H9 (cell line): ENCODE measurements at regions not wholly inside any gene's neighbourhood (a gene's known extent, or its start where the extent isn't known, plus 50 kb on each side); places are given as distances from the start of the nearest gene placed in this dataset.
A peak's percentile ranks its signal among the peaks of the same experiment; 100 is the strongest.

Experiments used
- DNase-seq: peaks from one replicate; pipeline ENCODE4 v3.0.0-alpha.2; 2017
- H2AFZ ChIP-seq: one replicate; pipeline ENCODE4 v1.6.1; 2013; ENCODE audit warnings: mild to moderate bottlenecking, low read length, control low read depth, moderate library complexity
- H2AK5ac ChIP-seq: 2 replicates; pipeline ENCODE4 v1.6.1; 2013; ENCODE audit warnings: low read length, control low read depth, mixed read lengths; ENCODE audit not compliant: insufficient read length
- H2BK120ac ChIP-seq: one replicate; pipeline ENCODE4 v1.6.1; 2013; ENCODE audit warnings: low read depth, mild to moderate bottlenecking, low read length, control low read depth, inconsistent platforms; ENCODE audit not compliant: poor library complexity, severe bottlenecking
- H2BK12ac ChIP-seq: 2 replicates; pipeline ENCODE4 v1.6.1; 2013; ENCODE audit warnings: low read length, control low read depth, mixed read lengths, low read depth; ENCODE audit not compliant: insufficient read length
- H2BK15ac ChIP-seq: 2 replicates; pipeline ENCODE4 v1.6.1; 2013; ENCODE audit warnings: low read depth, low read length, control low read depth
- H2BK20ac ChIP-seq: one replicate; pipeline ENCODE4 v1.6.1; 2013; ENCODE audit warnings: low read depth, mild to moderate bottlenecking, low read length, control low read depth, inconsistent platforms; ENCODE audit not compliant: poor library complexity, severe bottlenecking
- H2BK5ac ChIP-seq: 2 replicates; pipeline ENCODE4 v1.6.1; 2013; ENCODE audit warnings: low read length, control low read depth, mixed read lengths; ENCODE audit not compliant: insufficient read length
- H3K14ac ChIP-seq: 2 replicates; pipeline ENCODE4 v1.6.1; 2013; ENCODE audit warnings: low read length, control low read depth; ENCODE audit not compliant: insufficient read depth
- H3K18ac ChIP-seq: 2 replicates; pipeline ENCODE4 v1.6.1; 2013; ENCODE audit warnings: low read depth, mild to moderate bottlenecking, mixed read lengths, low read length, control low read depth; ENCODE audit not compliant: insufficient read length
- H3K23ac ChIP-seq: 2 replicates; pipeline ENCODE4 v1.6.1; 2013; ENCODE audit warnings: low read length, control low read depth, mixed read lengths, low read depth; ENCODE audit not compliant: insufficient read length
- H3K23me2 ChIP-seq: 2 replicates; pipeline ENCODE4 v1.6.1; 2013; ENCODE audit warnings: low read depth, mild to moderate bottlenecking, mixed read lengths, low read length, control low read depth; ENCODE audit not compliant: insufficient read length, poor library complexity, severe bottlenecking
- H3K27ac ChIP-seq: 2 replicates; pipeline ENCODE4 v1.5.1; 2013; ENCODE audit warnings: low read length, control low read depth, mixed read lengths, low read depth; ENCODE audit not compliant: insufficient read length
- H3K27me3 ChIP-seq: 2 replicates; pipeline ENCODE4 v1.6.1; 2013; ENCODE audit warnings: low read length, control low read depth, inconsistent platforms; ENCODE audit not compliant: insufficient read depth
- H3K4ac ChIP-seq: 2 replicates; pipeline ENCODE4 v1.6.1; 2013; ENCODE audit warnings: low read depth, mild to moderate bottlenecking, control low read depth, inconsistent platforms, low read length, moderate library complexity
- H3K4me1 ChIP-seq: 2 replicates; pipeline ENCODE4 v1.6.1; 2013; ENCODE audit warnings: low read length, control low read depth, inconsistent platforms; ENCODE audit not compliant: insufficient read depth
- H3K4me2 ChIP-seq: 2 replicates; pipeline ENCODE4 v1.6.1; 2013; ENCODE audit warnings: low read length, control low read depth, mixed read lengths; ENCODE audit not compliant: insufficient read length, insufficient read depth
- H3K56ac ChIP-seq: 2 replicates; pipeline ENCODE4 v1.6.1; 2013; ENCODE audit warnings: low read depth, mild to moderate bottlenecking, mixed read lengths, low read length, control low read depth; ENCODE audit not compliant: insufficient read length
- H3K79me1 ChIP-seq: 2 replicates; pipeline ENCODE4 v1.6.1; 2013; ENCODE audit warnings: low read depth, mild to moderate bottlenecking, moderate library complexity, low read length, control low read depth, inconsistent platforms; ENCODE audit not compliant: insufficient read depth, poor library complexity, severe bottlenecking
- H3K79me2 ChIP-seq: 2 replicates; pipeline ENCODE4 v1.6.1; 2013; ENCODE audit warnings: low read length, control low read depth, inconsistent platforms; ENCODE audit not compliant: insufficient read depth
- H3K9ac ChIP-seq: 2 replicates; pipeline ENCODE4 v1.6.1; 2013; ENCODE audit warnings: low read length, control low read depth, mixed read lengths; ENCODE audit not compliant: insufficient read length; ENCODE audit errors: extremely low read depth
- H3K9me3 ChIP-seq: one replicate; pipeline ENCODE4 v1.6.1; 2013; ENCODE audit warnings: low read depth, low read length, inconsistent platforms; ENCODE audit not compliant: control insufficient read depth
- H3T11ph ChIP-seq: one replicate; pipeline ENCODE4 v1.6.1; 2013; ENCODE audit warnings: mild to moderate bottlenecking, low read length, control low read depth, inconsistent platforms
- H4K20me1 ChIP-seq: one replicate; pipeline ENCODE4 v1.6.1; 2013; ENCODE audit not compliant: control insufficient read depth, insufficient read length, insufficient read depth
- H4K5ac ChIP-seq: 2 replicates; pipeline ENCODE4 v1.6.1; 2013; ENCODE audit warnings: low read depth, mild to moderate bottlenecking, mixed read lengths, low read length, control low read depth; ENCODE audit not compliant: insufficient read length
- H4K8ac ChIP-seq: replicated peaks from 2 replicates; pipeline ENCODE4 v1.6.1; 2013; ENCODE audit warnings: low read length, control low read depth, mixed read lengths, low read depth; ENCODE audit not compliant: insufficient read length
- H4K91ac ChIP-seq: 2 replicates; pipeline ENCODE4 v1.6.1; 2013; ENCODE audit warnings: low read depth, mild to moderate bottlenecking, moderate library complexity, mixed read lengths, low read length, control low read depth; ENCODE audit not compliant: insufficient read length
- H3K27ac Mint-ChIP-seq, 3 experiments: 2 replicates in 2 of 3; 3 replicates in 1 of 3; pipeline ENCODE4 v1.8.0; 2020 to 2021; ENCODE audit warnings: mixed read lengths in 3 of 3, mild to moderate bottlenecking in 1 of 3, moderate library complexity in 1 of 3
- H3K27me3 Mint-ChIP-seq: 2 replicates; pipeline ENCODE4 v1.8.0; 2021; ENCODE audit warnings: low read depth, mild to moderate bottlenecking, moderate library complexity, mixed read lengths
- H3K36me3 Mint-ChIP-seq, 3 experiments: 2 replicates in 2 of 3; 3 replicates in 1 of 3; pipeline ENCODE4 v1.8.0; 2020 to 2021; ENCODE audit warnings: low read depth in 3 of 3, mixed read lengths in 3 of 3; ENCODE audit not compliant: insufficient read depth in 1 of 3
- H3K4me1 Mint-ChIP-seq, 2 experiments: 2 replicates each; pipeline ENCODE4 v1.8.0; 2020; ENCODE audit warnings: mixed read lengths in 2 of 2
- H3K4me3 Mint-ChIP-seq, 2 experiments: 2 replicates in 1 of 2; 3 replicates in 1 of 2; pipeline ENCODE4 v1.8.0; 2020 to 2021; ENCODE audit warnings: mild to moderate bottlenecking in 2 of 2, mixed read lengths in 2 of 2, moderate library complexity in 1 of 2
- H3K9me3 Mint-ChIP-seq, 2 experiments: 2 replicates in 1 of 2; 3 replicates in 1 of 2; pipeline ENCODE4 v1.8.0; 2020; ENCODE audit warnings: mild to moderate bottlenecking in 2 of 2, mixed read lengths in 2 of 2, moderate library complexity in 1 of 2
- WGBS: extraction: QIAGEN DNeasy Blood & Tissue Kit; methylation state at CpG from one replicate; pipeline ENCODE4 v1.1.7; 2013; ENCODE audit warnings: missing lambda C conversion rate, low lambda C conversion rate, mixed read lengths; ENCODE audit not compliant: insufficient read length; ENCODE audit errors: extremely low coverage; 5-methylcytosine and 5-hydroxymethylcytosine counted together
- TF ChIP-seq, protein P1 (sequence below): fragments of 200-600 bp; sonication (generic); conservative IDR thresholded peaks from 3 replicates; pipeline ENCODE4 v1.8.0; 2021; ENCODE audit warnings: antibody characterized with exemption, mild to moderate bottlenecking

DNA sequence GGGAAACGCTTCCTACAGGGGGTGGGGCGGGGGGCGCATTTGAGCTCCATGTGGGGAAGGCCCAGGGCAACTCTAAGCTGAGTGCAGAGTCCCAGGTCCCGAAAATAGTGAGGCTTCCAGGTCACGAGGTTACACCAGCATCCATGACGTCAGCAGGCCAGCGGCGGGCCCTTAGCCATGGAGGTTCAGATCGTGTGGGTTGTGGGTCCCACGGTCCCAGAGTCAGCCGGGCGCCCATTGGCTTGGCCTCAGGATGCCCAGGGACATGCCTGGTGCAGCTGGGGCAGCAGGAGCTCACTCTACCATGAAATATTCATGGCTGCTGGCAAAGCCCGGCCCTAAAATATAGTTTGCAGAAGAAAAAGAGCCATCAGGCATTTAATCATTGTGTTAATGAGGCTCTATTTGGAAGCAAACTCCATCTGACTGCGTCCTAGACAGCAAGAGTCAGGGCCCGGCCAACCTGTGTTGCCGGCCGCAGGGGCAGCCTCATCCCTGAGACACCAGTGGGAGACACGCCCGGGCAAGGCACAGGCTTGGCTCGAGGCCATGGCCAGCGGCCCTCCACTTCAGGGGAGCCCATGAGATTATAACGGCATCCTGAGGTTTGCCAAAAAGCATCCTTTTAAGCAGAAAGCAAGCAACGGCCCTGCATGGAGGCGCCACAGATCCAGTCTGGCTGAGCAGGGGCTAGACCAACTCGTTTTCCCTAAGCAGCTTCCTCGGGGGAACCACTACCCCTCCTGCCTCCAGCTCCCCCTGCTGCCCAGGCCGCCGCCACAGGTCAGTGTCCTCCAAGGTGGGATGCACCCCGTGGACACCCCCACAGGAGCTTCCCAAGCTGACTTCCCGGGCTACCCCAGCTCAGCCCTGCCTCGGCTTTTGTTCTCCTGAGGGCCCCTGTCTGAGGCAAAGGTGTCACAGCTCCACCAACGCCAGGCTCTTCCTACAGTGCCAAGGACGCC is 108.9 kb upstream of the PPP1R26 start:
- H3K18ac ChIP-seq = no peak overlapping the region
- peaks cover 2% of the 10 kb centered on the region; the same call in 1 of the 2 replicates for H3K27me3 Mint-ChIP-seq
- no peak overlapping the region for H2BK20ac ChIP-seq
- H4K20me1 ChIP-seq = no peaks in the 10 kb centered on the region
- no peak overlapping the region for H3K4me3 Mint-ChIP-seq
- H2BK12ac ChIP-seq = no peak overlapping the region
- H4K8ac ChIP-seq = no peak overlapping the region
- peaks cover 3% of the 10 kb centered on the region for H3K4me1 ChIP-seq
- H3K79me1 ChIP-seq = no peaks in the 10 kb centered on the region
- no peak overlapping the region for H3K27ac ChIP-seq
- TF ChIP-seq, protein P1, sequence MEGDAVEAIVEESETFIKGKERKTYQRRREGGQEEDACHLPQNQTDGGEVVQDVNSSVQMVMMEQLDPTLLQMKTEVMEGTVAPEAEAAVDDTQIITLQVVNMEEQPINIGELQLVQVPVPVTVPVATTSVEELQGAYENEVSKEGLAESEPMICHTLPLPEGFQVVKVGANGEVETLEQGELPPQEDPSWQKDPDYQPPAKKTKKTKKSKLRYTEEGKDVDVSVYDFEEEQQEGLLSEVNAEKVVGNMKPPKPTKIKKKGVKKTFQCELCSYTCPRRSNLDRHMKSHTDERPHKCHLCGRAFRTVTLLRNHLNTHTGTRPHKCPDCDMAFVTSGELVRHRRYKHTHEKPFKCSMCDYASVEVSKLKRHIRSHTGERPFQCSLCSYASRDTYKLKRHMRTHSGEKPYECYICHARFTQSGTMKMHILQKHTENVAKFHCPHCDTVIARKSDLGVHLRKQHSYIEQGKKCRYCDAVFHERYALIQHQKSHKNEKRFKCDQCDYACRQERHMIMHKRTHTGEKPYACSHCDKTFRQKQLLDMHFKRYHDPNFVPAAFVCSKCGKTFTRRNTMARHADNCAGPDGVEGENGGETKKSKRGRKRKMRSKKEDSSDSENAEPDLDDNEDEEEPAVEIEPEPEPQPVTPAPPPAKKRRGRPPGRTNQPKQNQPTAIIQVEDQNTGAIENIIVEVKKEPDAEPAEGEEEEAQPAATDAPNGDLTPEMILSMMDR = no peak
- H3T11ph ChIP-seq = no peak overlapping the region
- WGBS = no CpG with 5 or more reads among the region's 33 CpGs
- H2BK15ac ChIP-seq = no peak overlapping the region
- H3K79me2 ChIP-seq = no peaks in the 10 kb centered on the region
- peaks cover 0 to 5% of the 10 kb centered on the region in 2 experiments; a peak in 3 of 5 replicates for H3K9me3 Mint-ChIP-seq
- H3K14ac ChIP-seq = peak overlapping the region; percentile 2; the same call in 1 of the 2 replicates
- H3K9ac ChIP-seq = no peak overlapping the region
- H3K4me2 ChIP-seq = no peak overlapping the region
- H3K4me1 Mint-ChIP-seq = peaks cover 38 to 39% of the 10 kb centered on the region in 2 experiments
- no peak overlapping the region for H2AFZ ChIP-seq
- H3K23me2 ChIP-seq = no peaks in the 10 kb centered on the region
- H3K36me3 Mint-ChIP-seq = peaks cover 0 to 5% (median 4%) of the 10 kb centered on the region in 3 experiments; a peak in 4 of 7 replicates
- DNase-seq = peak; percentile 44
- no peak overlapping the region for H4K91ac ChIP-seq
- H2AK5ac ChIP-seq = no peak overlapping the region
- no peaks in the 10 kb centered on the region for H3K27me3 ChIP-seq
- no peak overlapping the region for H4K5ac ChIP-seq
- H2BK5ac ChIP-seq = no peak overlapping the region
- H3K23ac ChIP-seq = no peak overlapping the region
- H2BK120ac ChIP-seq = no peak overlapping the region
- H3K9me3 ChIP-seq = no peaks in the 10 kb centered on the region
- no peak overlapping the region for H3K4ac ChIP-seq
- 0 out of 7 replicates have a peak overlapping the region, but pooled peaks of 1 of the 3 experiments have one; percentile 17 for H3K27ac Mint-ChIP-seq
- H3K56ac ChIP-seq = no peak overlapping the region
